HG03575 (cell line): ENCODE measurements at regions not wholly inside any gene's neighbourhood (a gene's known extent, or its start where the extent isn't known, plus 50 kb on each side); places are given as distances from the start of the nearest gene placed in this dataset.
"Not testable (repeated sequence)": the region's sequence is repeated elsewhere in the genome, so short reads cannot be mapped to it uniquely, and the experiment has no call there.

ENCODE experiments used
- ATAC-seq: cut with Tn5 transposase; IDR thresholded peaks from one replicate; pipeline ENCODE4 v1.9.1; 2021; ENCODE audit not compliant: unreplicated experiment, insufficient number of reproducible peaks, low FRiP score; ENCODE audit errors: extremely low read depth

DNA sequence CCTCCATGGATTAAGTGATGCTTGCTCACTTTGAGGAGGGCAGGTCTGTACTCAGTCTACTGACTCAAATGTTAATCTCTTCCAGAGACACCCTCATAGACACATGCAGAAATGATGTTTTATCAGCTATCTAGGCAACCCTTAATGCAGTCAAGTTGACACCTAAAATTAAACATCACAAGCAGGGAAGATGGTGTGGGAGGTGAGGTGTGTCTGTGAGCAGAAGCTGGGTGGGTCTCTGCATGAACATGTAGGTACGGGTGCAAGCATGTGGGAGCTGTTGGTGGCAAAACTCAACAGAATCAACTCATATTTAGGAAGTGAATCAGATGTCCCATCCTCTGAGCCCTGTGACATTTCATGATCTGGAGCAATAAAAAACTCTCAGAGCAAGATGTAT lies 249.2 kb upstream of the SGCG start:
- no peak for ATAC-seq

DNA sequence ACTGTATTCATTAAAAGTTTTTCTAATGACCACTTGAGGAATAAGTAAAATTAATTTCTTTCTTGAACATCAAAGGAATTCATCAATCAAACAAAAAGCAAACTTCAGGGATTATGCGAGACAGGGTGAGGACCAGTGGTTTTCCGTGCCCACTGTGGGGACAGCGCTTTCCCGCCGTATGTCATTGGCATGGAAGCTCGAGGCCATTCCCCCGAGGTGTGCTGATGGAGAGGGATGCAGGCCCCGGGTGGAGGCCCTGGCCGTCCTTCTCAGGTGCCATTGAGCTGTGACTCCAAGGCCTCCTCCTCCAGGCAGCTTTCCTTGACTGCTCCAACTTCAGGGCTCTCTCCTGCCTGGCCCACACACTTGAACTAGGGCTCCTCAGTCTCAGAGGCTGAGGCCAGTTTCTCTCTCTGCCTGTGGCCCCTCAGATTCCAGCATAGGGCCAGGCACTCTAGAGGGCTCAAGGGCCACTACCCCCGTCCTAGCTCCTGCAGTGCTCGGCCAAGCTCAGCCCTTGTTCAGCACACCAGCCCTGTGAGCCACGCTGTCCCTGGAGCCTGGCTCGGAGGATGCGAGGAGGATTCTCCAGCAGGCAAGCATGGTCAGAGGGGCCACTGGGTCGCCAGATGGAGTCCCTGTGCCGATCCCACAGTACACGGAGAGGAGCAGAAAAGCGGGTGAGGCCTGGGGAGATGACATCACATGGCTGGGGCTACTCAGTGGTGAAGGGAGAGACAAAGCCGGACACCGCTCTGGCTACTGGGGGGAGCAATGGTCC lies 248.0 kb upstream of the SGCG start:
- not testable (repeated sequence) for ATAC-seq

DNA sequence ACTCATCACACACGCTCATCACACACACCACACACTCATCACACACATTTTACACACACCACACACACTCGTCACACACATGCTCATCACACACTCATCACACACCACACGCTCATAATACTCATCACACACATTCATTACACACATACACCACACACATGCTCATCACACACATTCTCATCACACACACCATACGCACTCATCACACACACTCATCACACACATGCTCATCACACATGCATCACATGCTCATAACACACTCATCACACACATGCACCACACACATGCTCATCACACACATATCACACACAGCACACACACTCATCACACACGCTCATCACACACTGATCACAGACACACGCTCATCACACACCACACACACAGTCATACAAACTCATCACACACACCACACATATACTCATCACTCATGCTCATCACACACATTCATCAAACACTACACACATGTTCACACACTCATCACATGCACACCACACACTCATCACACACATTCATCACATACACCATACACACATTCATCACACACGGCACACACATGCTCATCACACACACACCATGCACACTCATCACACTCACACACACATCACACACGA lies 247.1 kb upstream of the SGCG start:
- ATAC-seq = no peak

DNA sequence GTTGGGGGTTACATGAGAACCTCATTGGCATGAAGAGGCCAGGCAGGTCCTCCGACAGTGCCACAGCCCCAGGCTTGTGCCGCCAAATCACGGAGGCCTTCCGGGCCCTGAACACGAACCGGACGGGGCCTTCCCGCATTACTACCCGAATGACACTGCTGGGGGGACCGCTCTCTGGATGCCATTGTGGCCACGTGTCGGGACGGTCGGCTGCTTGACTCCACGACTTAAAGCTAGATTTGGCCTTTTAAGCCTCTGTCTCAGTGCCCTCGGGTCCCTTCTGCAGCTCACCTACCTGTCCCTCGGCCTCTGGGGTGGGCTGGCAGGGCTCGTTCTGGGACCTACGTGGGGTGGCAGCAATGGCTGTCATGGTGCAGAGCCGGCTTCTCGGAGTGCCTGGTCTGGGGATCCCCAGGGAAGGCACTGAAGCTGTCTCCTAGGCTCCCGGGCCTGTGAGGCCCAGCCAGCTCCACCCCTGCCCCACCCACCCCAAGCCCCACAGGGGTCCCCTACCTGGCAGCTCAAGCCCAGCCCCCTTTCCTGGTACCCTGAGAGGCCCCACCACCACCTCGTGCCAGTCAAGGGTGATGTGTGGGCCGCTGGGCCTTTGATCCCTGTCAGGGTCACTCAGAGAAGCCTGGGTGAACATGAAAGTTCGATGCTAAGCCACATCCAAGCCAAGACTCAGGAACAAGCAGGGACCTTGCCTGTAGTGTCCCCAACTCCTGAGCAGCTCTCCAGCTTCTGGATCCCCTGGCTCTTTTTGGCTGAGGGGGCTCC lies 245.8 kb upstream of the SGCG start:
- no peak for ATAC-seq

DNA sequence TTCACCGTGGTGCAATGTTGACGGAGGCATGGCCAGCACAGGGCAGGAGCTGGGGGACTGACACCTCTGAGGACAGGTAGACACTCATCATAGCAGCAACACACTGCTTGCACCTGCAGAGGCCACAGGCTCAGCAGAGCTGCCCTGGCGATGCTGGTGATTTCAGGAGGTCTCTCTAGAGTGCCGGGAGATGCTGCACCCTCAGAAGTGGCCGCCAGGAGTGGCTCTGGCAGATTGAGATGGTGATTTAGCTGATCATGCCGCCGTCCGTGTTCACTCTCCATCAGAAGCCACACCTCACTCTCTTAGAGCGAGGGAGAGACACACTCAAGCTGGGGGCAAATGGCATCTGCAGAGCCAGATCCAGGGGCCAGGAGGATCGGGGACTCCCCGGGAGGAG lies 244.6 kb upstream of the SGCG start:
- ATAC-seq = no peak

DNA sequence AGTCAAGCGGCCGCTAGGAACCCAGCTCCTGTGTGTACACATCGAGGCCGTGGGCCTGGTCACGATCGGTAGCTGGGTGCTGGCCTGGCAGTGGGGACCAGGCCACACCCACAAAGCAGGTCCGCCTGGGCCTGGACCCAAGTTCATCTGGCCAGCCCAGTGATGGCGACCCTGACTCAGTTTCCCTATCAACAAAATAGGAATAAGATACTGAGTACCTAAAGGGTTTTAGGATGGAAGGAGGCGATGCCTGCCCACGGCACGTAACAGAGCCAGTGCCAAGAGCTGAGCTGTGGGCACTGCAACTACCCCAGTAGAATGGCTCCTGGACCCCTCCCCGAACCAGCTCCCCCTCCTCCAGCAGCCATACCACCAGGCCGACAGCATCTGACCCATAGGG lies 243.5 kb upstream of the SGCG start:
- no peak for ATAC-seq

DNA sequence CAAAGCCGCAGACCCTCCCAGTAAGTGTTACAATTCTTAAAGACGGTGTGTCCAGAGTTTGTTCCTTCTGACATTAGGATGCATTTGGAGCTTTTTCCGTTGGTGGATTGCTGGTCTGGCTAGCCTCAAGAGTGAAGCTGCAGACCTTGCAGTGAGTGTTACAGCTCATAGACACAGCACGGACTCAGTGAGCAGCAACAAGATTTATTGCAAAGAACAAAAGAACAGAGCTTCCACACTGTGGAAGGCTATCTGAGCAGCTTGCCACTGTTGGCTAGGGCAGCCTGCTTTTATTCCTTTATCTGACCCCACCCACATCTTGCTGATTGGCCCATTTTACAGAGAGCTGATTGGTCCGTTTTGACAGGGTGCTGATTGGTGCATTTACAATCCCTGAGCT lies 242.8 kb upstream of the SGCG start:
- ATAC-seq = no peak

DNA sequence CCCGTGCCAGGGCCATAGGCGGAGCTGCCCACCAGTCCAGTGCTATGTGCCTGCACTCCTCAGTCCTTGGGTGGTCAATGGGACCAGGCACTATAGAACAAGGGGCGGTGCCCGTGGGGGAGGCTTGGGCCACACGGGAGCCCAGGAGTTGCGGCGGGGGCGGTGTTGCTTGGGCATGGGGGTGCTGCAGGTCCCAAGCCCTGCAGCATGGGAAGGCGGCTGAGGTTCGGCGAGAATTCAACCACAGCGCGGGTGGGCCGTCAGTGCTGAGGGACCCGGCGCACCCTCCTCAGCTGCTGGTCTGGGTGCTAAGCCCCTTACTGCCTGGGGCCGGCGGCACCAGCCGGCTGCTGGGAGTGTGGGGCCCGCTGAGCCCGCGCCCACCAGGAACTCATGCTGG lies 242.2 kb upstream of the SGCG start:
- no peak for ATAC-seq

DNA sequence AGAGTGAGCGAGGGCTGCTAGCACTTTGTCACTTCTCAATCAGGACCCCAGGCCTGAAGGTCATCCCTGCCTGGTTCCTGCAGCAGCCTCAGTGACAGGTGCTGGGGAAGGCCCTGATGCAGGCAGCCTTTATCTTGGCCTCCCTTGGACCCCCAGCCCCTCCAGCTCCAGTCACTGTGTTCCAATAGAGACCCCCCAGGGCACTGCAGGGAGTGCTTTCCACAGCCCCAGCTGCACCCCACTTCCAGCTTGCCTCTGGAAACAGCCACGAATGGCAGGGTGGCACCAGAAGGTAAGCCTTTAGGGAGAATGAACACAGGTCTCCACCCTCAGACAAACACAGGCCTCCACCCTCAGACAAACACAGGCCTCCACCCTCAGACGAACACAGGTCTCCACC lies 241.6 kb upstream of the SGCG start:
- no peak for ATAC-seq

DNA sequence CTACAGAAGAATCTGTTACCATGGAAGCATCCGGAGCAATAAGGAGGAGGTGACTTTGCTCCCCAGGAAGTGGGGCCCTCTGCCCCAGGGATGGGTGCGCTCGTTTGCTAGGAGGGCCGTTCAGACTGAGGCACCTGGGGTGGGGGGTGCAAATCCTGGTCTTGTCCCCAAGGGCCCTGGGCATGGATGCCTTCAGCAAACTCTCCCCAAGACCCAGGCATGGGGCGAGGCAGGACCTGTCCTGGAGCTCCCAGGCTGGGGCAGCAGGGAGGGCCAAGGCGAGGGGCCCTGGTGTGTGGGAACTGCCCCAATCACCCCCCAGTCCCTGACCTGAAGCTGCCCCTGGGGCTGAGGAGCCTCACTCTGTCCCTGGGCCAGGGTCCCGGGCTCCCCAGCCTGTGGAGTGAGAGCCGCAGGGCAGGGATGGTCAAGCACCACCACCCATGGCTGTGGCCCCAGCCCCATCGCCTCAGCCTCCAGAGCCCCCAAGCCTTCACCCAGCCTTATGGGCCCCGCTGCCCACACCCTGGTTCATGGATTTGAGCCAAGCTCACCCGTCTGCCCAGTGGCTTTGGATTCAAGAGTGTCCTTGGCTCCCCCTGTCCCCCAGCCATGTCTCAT lies 240.6 kb upstream of the SGCG start:
- ATAC-seq = no peak

DNA sequence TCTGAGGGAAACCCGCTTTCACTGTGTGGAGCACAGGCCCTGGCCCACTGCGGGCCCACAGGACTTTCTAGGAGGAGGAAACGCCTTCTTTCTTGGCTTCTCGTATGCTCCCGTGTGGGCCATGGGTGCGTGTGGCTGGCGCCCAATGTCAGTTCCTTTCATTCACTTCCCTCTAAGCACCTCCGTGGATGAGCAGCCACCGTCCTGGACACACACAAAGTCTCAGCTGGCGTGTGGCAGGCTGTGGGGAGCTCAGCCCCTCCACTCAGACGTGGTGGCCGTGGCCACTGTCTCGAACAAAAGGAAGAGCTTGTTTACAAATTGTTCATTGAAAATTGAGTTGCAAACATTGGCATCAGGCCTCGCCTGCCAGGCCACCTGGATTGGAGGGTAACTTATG lies 240.0 kb upstream of the SGCG start:
- ATAC-seq = no peak

DNA sequence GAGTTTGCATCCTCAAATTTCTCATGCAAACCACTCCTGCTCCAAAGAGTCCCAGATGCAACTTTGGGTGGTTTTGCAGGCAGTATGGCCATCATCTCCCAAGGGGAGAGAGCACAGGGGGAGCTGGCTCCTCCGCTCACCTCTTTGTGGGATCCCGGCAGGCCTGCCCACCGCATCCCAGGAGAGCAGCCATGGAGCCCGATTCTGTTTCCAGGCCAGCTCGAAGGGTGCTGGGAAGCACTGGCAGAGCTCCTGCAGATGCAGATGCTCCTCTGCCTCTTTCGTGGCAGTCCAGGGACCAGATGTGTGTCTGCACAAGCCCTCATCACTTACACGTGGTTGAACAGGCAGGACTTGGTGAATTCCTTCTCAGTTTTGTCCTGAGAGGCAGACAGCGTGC lies 239.3 kb upstream of the SGCG start:
- ATAC-seq = not testable (repeated sequence)

DNA sequence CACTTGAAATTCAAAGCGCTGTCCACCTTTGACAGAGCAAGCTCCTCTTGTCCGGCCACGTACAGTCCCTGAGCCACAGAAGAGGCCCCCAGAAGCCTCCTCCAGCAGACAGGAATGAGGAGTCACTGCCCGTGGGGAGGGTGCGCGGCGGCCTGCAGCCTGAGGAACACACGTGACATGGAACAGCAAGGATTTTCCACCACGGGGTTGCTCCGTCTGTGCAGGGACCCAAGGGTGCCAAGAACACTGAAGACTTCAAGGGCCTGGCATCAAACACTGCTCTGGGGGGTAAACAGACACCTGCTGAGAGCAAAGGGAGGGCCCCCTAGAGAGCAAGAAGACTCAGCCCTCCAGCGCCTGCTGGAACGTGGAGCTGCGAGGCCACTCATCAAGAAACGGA lies 237.9 kb upstream of the SGCG start:
- not testable (repeated sequence) for ATAC-seq

DNA sequence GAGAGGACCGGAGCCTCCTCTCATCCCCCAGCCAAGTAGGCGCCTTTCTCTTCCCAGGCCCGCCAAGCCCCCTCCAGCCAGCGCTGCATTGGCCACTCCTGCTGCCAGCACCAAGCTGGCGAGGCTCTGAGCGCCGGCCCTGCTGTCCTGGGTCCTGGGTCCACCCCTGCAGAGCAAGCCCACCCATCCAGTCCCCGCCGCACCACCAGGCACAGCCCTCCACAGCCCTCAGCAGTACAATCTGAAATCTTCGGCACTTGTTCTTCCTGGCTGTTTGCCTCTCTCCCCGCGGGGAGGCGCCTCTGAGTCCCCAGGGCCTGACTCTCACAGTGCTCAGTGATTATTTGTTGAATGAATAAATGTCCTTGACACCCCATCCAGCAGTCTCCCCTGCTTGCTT lies 236.4 kb upstream of the SGCG start:
- no peak for ATAC-seq

DNA sequence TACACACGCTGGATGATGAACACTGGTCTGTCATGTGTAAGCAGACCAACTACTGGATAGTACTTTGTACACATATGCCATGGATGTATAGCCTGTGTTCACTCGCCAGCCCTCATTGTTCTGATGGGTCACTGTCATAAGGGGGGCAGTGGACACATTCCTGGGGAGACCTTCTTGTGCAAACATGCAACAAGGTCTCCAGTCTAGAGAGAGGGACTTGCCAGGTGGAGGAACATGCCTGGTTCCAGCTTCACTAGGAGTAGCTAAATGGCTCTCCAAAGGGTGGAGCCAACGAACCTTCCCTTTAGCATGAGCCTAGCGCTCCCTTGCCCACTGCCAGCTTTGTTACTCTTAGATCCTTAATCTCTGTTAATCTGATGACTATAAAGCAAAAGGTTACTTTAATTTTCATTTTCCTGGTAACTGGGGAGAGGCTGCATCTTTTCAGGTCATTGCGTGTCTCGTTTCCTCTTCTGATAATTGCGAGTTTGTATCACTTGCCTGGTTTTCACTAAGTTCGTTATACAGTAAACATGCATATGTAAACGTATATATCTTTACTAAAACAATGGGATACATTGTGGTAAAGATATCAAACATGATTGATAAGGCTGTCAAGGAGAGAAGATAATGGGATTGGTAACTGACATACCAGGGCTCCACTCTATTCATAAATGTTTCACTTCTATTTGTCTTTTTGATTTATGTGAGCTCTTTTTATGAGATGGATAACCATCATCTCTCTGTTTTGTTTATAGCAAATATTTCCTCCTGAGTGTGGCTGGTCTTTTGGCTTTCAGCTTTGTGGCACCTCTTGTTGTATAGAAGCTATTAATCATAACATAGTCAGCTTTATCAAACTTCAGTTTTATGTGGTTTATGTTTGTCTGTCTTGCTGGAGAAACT lies 235.2 kb upstream of the SGCG start:
- no peak for ATAC-seq

DNA sequence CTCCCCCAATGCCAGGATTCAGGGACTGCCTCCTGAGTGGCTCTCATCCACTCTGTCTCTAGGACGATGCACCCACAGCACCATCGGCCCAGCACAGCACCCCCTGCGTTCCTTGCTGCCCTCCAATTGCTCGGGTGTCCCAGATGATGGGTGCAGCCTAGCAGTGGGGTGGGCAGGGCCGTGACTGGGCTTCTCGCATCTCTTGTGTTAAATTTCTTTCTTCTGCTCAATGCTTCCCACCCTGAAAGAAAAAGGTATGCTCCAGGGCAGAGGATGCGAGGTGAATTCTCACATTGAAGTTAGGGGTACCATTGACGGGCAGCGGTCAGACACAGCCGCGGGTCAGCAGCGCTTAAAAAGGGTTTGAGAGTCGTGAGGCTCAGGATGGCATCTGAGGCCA lies 232.4 kb upstream of the SGCG start:
- no peak for ATAC-seq

DNA sequence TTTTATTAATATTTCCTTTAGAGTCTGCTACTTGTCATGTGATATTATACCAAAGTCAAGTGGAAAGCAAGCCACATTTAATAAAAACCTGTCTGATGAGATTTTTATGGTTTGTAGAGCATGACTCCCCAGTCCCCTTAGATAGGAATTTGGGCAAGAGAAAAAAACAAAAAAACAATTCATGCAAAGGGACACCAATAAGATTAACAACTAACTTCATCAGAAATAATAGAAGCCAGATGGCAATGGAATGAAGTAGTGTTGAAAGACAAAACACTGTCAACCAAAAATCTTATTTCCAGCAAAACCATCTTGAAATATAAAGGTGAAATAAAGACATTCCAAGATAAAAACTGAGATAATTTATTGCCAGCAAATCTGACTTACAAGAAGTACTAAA lies 228.8 kb upstream of the SGCG start:
- ATAC-seq = not testable (repeated sequence)

DNA sequence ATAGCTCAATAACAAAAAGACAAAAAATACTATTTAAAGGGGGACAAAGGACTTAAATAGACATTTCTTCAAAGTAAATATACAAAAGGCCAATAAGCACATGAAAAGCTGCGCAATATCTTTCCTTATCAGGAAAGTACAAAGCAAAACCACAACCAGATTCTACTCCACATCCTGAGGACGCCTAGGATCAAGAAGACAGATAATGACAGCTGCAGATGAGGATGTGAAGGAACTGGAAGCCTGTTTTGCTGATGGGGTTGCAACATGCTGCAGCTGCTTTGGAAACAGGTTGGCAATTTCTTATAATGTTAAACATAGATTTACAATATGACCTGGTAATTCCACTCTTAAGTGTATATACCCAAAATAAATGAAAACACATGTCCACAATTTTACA lies 225.6 kb upstream of the SGCG start:
- ATAC-seq = not testable (repeated sequence)
